SK-N-SH (cell line): ENCODE measurements at regions not wholly inside any gene's neighbourhood (a gene's known extent, or its start where the extent isn't known, plus 50 kb on each side); places are given as distances from the start of the nearest gene placed in this dataset.

Experiments
- CTCF ChIA-PET: fragments of 300-600, 350-600 bp; formaldehyde crosslinking; extraction: SDS; loops from one replicate; lab custom pipeline; 2021; lab: Yijun Ruan, JAX
- POLR2A ChIA-PET: fragments of 350-600 bp; sonication (Branson Sonifier 250); formaldehyde crosslinking; extraction: SDS; loops from one replicate; lab custom pipeline; 2020; ENCODE audit warnings: antibody characterized with exemption, inconsistent platforms; lab: Yijun Ruan, JAX
- DNase-seq: peaks from one replicate; pipeline ENCODE4 v3.0.0; 2012
- H2AFZ ChIP-seq: fragments of 200-600 bp; sonication (generic); 2 replicates; pipeline ENCODE4 v1.8.1; 2016; ENCODE audit warnings: antibody characterized with exemption, mild to moderate bottlenecking, low read depth
- H3F3A ChIP-seq: fragments of 200-600 bp; sonication (generic); replicated peaks from 2 replicates; pipeline ENCODE3; 2016; ENCODE audit warnings: antibody characterized with exemption, mild to moderate bottlenecking; ENCODE audit not compliant: insufficient read depth
- H3K27ac ChIP-seq, 2 experiments: fragments of 200-500 bp in 1 of 2; fragments of 200-600 bp in 1 of 2; sonication (Bioruptor generic) in 1 of 2; sonication (generic), shearing (Covaris generic) in 1 of 2; 2 replicates each; pipeline versions ENCODE4 v1.5.1 to v1.6.1; 2014 to 2016; ENCODE audit warnings: low read depth in 2 of 2, inconsistent platforms in 1 of 2, low read length in 1 of 2, mild to moderate bottlenecking in 1 of 2, mixed read lengths in 1 of 2
- H3K27me3 ChIP-seq: fragments of 200-600 bp; sonication (generic), shearing (Covaris generic); 2 replicates; pipeline ENCODE4 v1.6.1; 2016; ENCODE audit warnings: mixed run types; ENCODE audit not compliant: insufficient read depth
- H3K36me3 ChIP-seq, 2 experiments: fragments of 200-500 bp in 1 of 2; fragments of 200-600 bp in 1 of 2; sonication (Bioruptor generic) in 1 of 2; sonication (generic) in 1 of 2; replicated peaks in 1 of 2; 2 replicates each; pipeline versions ENCODE3 to v1.5.1; 2014 to 2016; ENCODE audit warnings: low read length in 1 of 2, mild to moderate bottlenecking in 1 of 2; ENCODE audit not compliant: insufficient read depth in 2 of 2, control insufficient read depth in 1 of 2
- H3K4me1 ChIP-seq, 2 experiments: fragments of 200-500 bp in 1 of 2; fragments of 200-600 bp in 1 of 2; sonication (Bioruptor generic) in 1 of 2; sonication (generic), shearing (Covaris generic) in 1 of 2; 2 replicates each; pipeline versions ENCODE4 v1.5.1 to v1.6.1; 2014 to 2016; ENCODE audit warnings: low read depth in 1 of 2, low read length in 1 of 2, mixed run types in 1 of 2; ENCODE audit not compliant: insufficient read depth in 2 of 2, control insufficient read depth in 1 of 2
- H3K4me2 ChIP-seq: fragments of 200-600 bp; sonication (generic), shearing (Covaris generic); 2 replicates; pipeline ENCODE4 v1.6.1; 2017; ENCODE audit warnings: mixed run types
- H3K4me3 ChIP-seq, 2 experiments: fragments of 200-500 bp in 1 of 2; fragments of 200-600 bp in 1 of 2; sonication (Bioruptor generic) in 1 of 2; sonication (generic), shearing (Covaris generic) in 1 of 2; 2 replicates each; pipeline versions ENCODE4 v1.5.1 to v1.8.1; 2014 to 2016; ENCODE audit warnings: low read depth in 2 of 2, inconsistent platforms in 1 of 2, low read length in 1 of 2, mild to moderate bottlenecking in 1 of 2, mixed read lengths in 1 of 2, moderate library complexity in 1 of 2
- H3K79me2 ChIP-seq: fragments of 200-600 bp; sonication (generic); 2 replicates; pipeline ENCODE4 v1.8.1; 2017; ENCODE audit warnings: mild to moderate bottlenecking; ENCODE audit not compliant: insufficient read depth
- H3K9ac ChIP-seq: fragments of 200-600 bp; sonication (generic); 2 replicates; pipeline ENCODE4 v1.6.1; 2017; ENCODE audit warnings: mixed run types
- H3K9me2 ChIP-seq: fragments of 200-600 bp; sonication (generic); 2 replicates; pipeline ENCODE4 v1.6.1; 2017; ENCODE audit warnings: mixed run types
- H3K9me3 ChIP-seq: fragments of 200-600 bp; sonication (generic); 2 replicates; pipeline ENCODE4 v1.6.1; 2017; ENCODE audit warnings: mixed run types, mild to moderate bottlenecking, moderate library complexity
- H4K20me1 ChIP-seq: fragments of 200-600 bp; sonication (generic); 2 replicates; pipeline ENCODE4 v1.6.1; 2017; ENCODE audit warnings: mild to moderate bottlenecking, mixed run types; ENCODE audit not compliant: insufficient read depth
- CHD2 ChIP-seq: fragments of 150-350 bp; IDR thresholded peaks from 2 replicates; pipeline ENCODE4 v1.6.1; 2018; ENCODE audit warnings: low read length; ENCODE audit not compliant: partially characterized antibody
- ELF1 ChIP-seq: IDR thresholded peaks from 2 replicates; pipeline ENCODE4 v1.4.0; 2012
- EZH2phosphoT487 ChIP-seq: fragments of 200-600 bp; sonication (generic); IDR thresholded peaks from 2 replicates; pipeline ENCODE4 v1.6.1; 2017; ENCODE audit warnings: low read depth, mixed run types, mild to moderate bottlenecking, antibody characterized with exemption, moderate library complexity, borderline replicate concordance
- FOSL2 ChIP-seq: IDR thresholded peaks from 2 replicates; pipeline ENCODE4 v1.4.0; 2012; ENCODE audit warnings: low read depth, mild to moderate bottlenecking, moderate library complexity, borderline replicate concordance
- FOXM1 ChIP-seq: IDR thresholded peaks from 2 replicates; pipeline ENCODE4 v1.4.0; 2012; ENCODE audit warnings: low read depth, mild to moderate bottlenecking
- GABPA ChIP-seq: IDR thresholded peaks from 2 replicates; pipeline ENCODE4 v1.4.0; 2012; ENCODE audit warnings: low read depth, mild to moderate bottlenecking
- GATA2 ChIP-seq: sonication (generic); formaldehyde crosslinking; IDR thresholded peaks from 2 replicates; pipeline ENCODE4 v1.5.0; 2020; ENCODE audit warnings: mild to moderate bottlenecking, missing genetic modification reagents
- MAX ChIP-seq: IDR thresholded peaks from 2 replicates; pipeline ENCODE4 v1.4.0; 2012; ENCODE audit warnings: low read depth
- MXI1 ChIP-seq: IDR thresholded peaks from 2 replicates; pipeline ENCODE4 v1.6.1; 2012; ENCODE audit warnings: mild to moderate bottlenecking, low read depth, low read length, improper control_type of control experiment
- NFIC ChIP-seq: IDR thresholded peaks from 2 replicates; pipeline ENCODE4 v1.4.0; 2012; ENCODE audit warnings: borderline replicate concordance
- POLR2AphosphoS5 ChIP-seq: IDR thresholded peaks from 2 replicates; pipeline ENCODE4 v1.6.1; 2012; ENCODE audit warnings: low read depth, low read length
- RCOR1 ChIP-seq: fragments of 150-350 bp; IDR thresholded peaks from 2 replicates; pipeline ENCODE4 v1.6.1; 2017; ENCODE audit warnings: antibody characterized with exemption, low read length
- RXRA ChIP-seq: IDR thresholded peaks from 2 replicates; pipeline ENCODE4 v1.4.0; 2012; ENCODE audit warnings: low read depth, mild to moderate bottlenecking, borderline replicate concordance
- SIN3A ChIP-seq: IDR thresholded peaks from 2 replicates; pipeline ENCODE4 v1.6.1; 2012; ENCODE audit warnings: low read depth, mild to moderate bottlenecking, low read length, moderate library complexity, borderline replicate concordance
- SMC3 ChIP-seq: IDR thresholded peaks from 2 replicates; pipeline ENCODE4 v1.6.1; 2012; ENCODE audit warnings: low read depth, low read length, improper control_type of control experiment
- TCF12 ChIP-seq: IDR thresholded peaks from 2 replicates; pipeline ENCODE4 v1.4.0; 2012
- TEAD4 ChIP-seq: IDR thresholded peaks from 2 replicates; pipeline ENCODE4 v1.4.0; 2012; ENCODE audit warnings: mild to moderate bottlenecking, borderline replicate concordance; ENCODE audit not compliant: insufficient read depth
- WGBS: methylation state at CpG from one replicate; pipeline ENCODE4 v1.1.6; 2017; ENCODE audit warnings: low lambda C conversion rate; 5-methylcytosine and 5-hydroxymethylcytosine counted together
- TF ChIP-seq, protein P1 (sequence below): IDR thresholded peaks from 2 replicates; pipeline ENCODE4; 2012
- TF ChIP-seq, protein P2 (sequence below): IDR thresholded peaks from 2 replicates; pipeline ENCODE4 v1.4.0; 2012; ENCODE audit warnings: low read depth, borderline replicate concordance

GRCh38 chr5:145511351-145511750 lies 323.8 kb downstream of the PRELID2 start:
- no peak for DNase-seq
- Histone ChIP-seq H3K9me3 (no peaks in the 10 kb centered on the region), H3K79me2 (no peaks in the 10 kb centered on the region), H3F3A (no peaks in the 10 kb centered on the region), H3K9me2 (no peaks in the 10 kb centered on the region), H3K27me3 (no peaks in the 10 kb centered on the region), H4K20me1 (no peaks in the 10 kb centered on the region), H3K4me2 (no peak overlapping the region), H3K4me1 (peaks cover 0 to 14% of the 10 kb centered on the region in 2 experiments; a peak in 3 of 4 replicates), H3K27ac (no peak overlapping the region; a peak in 1 of 4 replicates), H3K4me3 (no peak overlapping the region), H2AFZ (no peak overlapping the region), H3K36me3 (no peaks in the 10 kb centered on the region), H3K9ac (no peak overlapping the region)
- WGBS = 82% methylated on average over 3 of the region's 3 CpGs
- TF ChIP-seq FOSL2 (0 out of 2 replicates have a peak, but pooled peaks have one; percentile 14), ELF1 (no peak)
- ChIA-PET CTCF (interaction anchor here (1.3 kb wide), 1 partner anchor 13 kb away, joined by 3 read pairs; no protein-coding TSS in a partner anchor), POLR2A (no interaction called here)

DNA sequence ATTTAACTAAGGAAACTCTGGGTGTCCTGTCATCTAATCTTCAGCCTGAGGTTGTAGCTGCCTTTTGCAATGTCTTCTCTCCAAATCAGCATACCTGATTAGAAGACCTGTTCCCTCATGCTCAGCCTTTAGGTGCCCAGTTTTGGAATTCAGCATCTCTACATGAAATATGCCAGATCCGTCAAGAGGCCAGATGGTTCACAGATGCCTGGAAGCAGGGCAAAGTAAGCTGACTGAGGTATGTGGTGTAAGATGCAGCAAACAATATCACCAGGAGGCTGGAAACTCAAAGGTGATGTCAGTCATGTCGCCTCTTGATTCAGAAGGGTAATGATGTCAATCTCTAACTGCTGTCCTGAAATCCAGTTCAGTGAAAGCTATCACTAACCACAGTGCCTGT lies 324.4 kb downstream of the PRELID2 start:
- Histone ChIP-seq H3K27ac (peak overlapping the region in 1 of 2 experiments; percentile 28; a peak in 1 of 4 replicates), H3K79me2 (no peaks in the 10 kb centered on the region), H3K27me3 (no peaks in the 10 kb centered on the region), H3K9me2 (no peaks in the 10 kb centered on the region), H3K4me3 (no peak overlapping the region), H3K4me2 (no peak overlapping the region), H3K9ac (no peak overlapping the region), H3F3A (no peaks in the 10 kb centered on the region), H2AFZ (no peak overlapping the region), H3K9me3 (no peaks in the 10 kb centered on the region), H3K36me3 (no peaks in the 10 kb centered on the region), H3K4me1 (peaks cover 0 to 14% of the 10 kb centered on the region in 2 experiments; a peak in 3 of 4 replicates), H4K20me1 (no peaks in the 10 kb centered on the region)
- CTCF ChIA-PET = interaction anchor here (1.3 kb wide), 1 partner anchor 14 kb away, joined by 3 read pairs; no protein-coding TSS in a partner anchor
- DNase-seq = no peak
- WGBS = 70% methylated on average over 2 of the region's 2 CpGs
- POLR2A ChIA-PET = no interaction called here
- TF ChIP-seq, protein P1, sequence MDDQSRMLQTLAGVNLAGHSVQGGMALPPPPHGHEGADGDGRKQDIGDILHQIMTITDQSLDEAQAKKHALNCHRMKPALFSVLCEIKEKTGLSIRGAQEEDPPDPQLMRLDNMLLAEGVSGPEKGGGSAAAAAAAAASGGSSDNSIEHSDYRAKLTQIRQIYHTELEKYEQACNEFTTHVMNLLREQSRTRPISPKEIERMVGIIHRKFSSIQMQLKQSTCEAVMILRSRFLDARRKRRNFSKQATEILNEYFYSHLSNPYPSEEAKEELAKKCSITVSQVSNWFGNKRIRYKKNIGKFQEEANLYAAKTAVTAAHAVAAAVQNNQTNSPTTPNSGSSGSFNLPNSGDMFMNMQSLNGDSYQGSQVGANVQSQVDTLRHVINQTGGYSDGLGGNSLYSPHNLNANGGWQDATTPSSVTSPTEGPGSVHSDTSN = peak; percentile 63
- TF ChIP-seq GATA2 = no peak
- TF ChIP-seq TCF12 = peak; percentile 90

DNA sequence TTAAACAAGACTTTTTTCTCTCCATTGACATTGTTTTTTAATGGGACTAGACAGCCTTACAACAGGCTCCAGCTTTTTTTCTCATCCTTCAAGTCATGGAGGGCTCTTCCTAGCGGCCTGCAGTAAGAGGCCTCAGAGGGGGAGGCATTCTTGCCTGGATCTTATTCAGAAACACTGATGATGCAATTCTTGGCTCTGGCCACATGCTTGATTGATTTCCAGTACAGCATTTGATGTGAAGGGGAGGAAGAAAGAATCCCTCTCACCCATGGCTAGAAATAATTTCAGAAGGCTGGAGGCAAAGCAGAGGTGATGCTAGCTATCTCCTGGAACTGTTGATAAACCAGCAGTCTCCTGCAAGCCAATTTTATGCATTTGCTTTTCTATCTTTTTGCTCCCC lies 324.8 kb downstream of the PRELID2 start:
- H4K20me1 ChIP-seq = no peaks in the 10 kb centered on the region
- no peaks in the 10 kb centered on the region for H3K36me3 ChIP-seq
- H3K9me2 ChIP-seq = no peaks in the 10 kb centered on the region
- H3K27ac ChIP-seq = peak overlapping the region in 1 of 2 experiments; percentile 28; a peak in 1 of 4 replicates
- no peak overlapping the region for H3K4me3 ChIP-seq
- H3K9ac ChIP-seq = no peak overlapping the region
- no peaks in the 10 kb centered on the region for H3F3A ChIP-seq
- no peak for DNase-seq
- CTCF ChIA-PET = no interaction called here
- H3K4me2 ChIP-seq = no peak overlapping the region
- no peaks in the 10 kb centered on the region for H3K27me3 ChIP-seq
- H3K79me2 ChIP-seq = no peaks in the 10 kb centered on the region
- H3K9me3 ChIP-seq = no peaks in the 10 kb centered on the region
- H3K4me1 ChIP-seq = peaks cover 0 to 14% of the 10 kb centered on the region in 2 experiments; a peak in 3 of 4 replicates
- H2AFZ ChIP-seq = 0 out of 2 replicates have a peak overlapping the region, but pooled peaks have one; percentile 9
- no peak for TF ChIP-seq FOXM1
- no peak for TF ChIP-seq RCOR1
- no peak for TF ChIP-seq EZH2phosphoT487
- TF ChIP-seq ELF1 = no peak
- TF ChIP-seq SIN3A = no peak
- TF ChIP-seq, protein P2, sequence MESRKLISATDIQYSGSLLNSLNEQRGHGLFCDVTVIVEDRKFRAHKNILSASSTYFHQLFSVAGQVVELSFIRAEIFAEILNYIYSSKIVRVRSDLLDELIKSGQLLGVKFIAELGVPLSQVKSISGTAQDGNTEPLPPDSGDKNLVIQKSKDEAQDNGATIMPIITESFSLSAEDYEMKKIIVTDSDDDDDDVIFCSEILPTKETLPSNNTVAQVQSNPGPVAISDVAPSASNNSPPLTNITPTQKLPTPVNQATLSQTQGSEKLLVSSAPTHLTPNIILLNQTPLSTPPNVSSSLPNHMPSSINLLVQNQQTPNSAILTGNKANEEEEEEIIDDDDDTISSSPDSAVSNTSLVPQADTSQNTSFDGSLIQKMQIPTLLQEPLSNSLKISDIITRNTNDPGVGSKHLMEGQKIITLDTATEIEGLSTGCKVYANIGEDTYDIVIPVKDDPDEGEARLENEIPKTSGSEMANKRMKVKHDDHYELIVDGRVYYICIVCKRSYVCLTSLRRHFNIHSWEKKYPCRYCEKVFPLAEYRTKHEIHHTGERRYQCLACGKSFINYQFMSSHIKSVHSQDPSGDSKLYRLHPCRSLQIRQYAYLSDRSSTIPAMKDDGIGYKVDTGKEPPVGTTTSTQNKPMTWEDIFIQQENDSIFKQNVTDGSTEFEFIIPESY = no peak
- no peak for TF ChIP-seq TEAD4
- no peak for TF ChIP-seq POLR2AphosphoS5
- peak; percentile 44; the same call in 1 of the 2 replicates for TF ChIP-seq NFIC
- no peak for TF ChIP-seq MXI1
- TF ChIP-seq, protein P1 = peak; percentile 57
- TF ChIP-seq CHD2 = no peak
- TF ChIP-seq MAX = peak; percentile 48; the same call in 1 of the 2 replicates
- no peak for TF ChIP-seq RXRA
- no peak for TF ChIP-seq SMC3
- TF ChIP-seq GABPA = no peak
- TF ChIP-seq, all 33 proteins: peak for 3
- 59% methylated on average over 1 of the region's 1 CpG for WGBS
- POLR2A ChIA-PET = no interaction called here
